ENCODE measurements at regions not wholly inside any gene's neighbourhood (a gene's known extent, or its start where the extent isn't known, plus 50 kb on each side); places are given as distances from the start of the nearest gene placed in this dataset.

DNA sequence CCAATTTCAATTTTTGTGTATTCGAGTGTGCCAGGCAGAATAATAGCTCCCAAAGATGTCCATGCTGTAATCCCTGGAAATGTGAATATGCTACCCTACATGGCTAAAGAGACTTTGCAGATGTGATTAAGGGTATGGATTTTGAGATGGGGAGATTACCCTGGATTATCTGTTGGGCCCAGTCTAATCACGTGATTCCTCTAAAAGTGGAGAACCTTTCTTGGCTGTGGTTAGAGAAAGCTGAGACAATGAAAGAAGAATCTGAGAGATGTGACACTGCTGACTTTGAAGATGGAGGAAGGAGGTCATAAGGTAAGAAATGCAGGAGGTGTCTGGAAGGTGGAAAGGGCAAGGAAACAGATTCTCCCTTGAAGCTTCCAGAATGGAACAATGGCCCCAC, 503.5 kb upstream of the PITX2 start:
- H3K4me1 Mint-ChIP-seq, result no peaks in the 10 kb centered on the region
- no peaks in the 10 kb centered on the region for H3K36me3 Mint-ChIP-seq (ENCODE audit: low read depth)
- H3K27me3 Mint-ChIP-seq (ENCODE audit: low read depth, poor library complexity), result no peaks in the 10 kb centered on the region
- no peak overlapping the region for H3K4me3 Mint-ChIP-seq
- no peaks in the 10 kb centered on the region for H3K9me3 Mint-ChIP-seq
- no peak for TF ChIP-seq CTCF (IDR thresholded peaks at IDR 0.05)
- no peak for DNase-seq
- H3K27ac Mint-ChIP-seq, result no peak overlapping the region

GRCh38 chr4:111127841-111128240, 505.0 kb upstream of the PITX2 start:
- H3K4me3 Mint-ChIP-seq, result no peak overlapping the region
- no peaks in the 10 kb centered on the region for H3K36me3 Mint-ChIP-seq (ENCODE audit: low read depth)
- H3K27ac Mint-ChIP-seq, result peak overlapping the region; percentile 5
- no peak for DNase-seq
- H3K9me3 Mint-ChIP-seq, result no peaks in the 10 kb centered on the region
- H3K4me1 Mint-ChIP-seq, result no peaks in the 10 kb centered on the region
- H3K27me3 Mint-ChIP-seq (ENCODE audit: low read depth, poor library complexity), result no peaks in the 10 kb centered on the region
- no peak for TF ChIP-seq CTCF (IDR thresholded peaks at IDR 0.05)

DNA sequence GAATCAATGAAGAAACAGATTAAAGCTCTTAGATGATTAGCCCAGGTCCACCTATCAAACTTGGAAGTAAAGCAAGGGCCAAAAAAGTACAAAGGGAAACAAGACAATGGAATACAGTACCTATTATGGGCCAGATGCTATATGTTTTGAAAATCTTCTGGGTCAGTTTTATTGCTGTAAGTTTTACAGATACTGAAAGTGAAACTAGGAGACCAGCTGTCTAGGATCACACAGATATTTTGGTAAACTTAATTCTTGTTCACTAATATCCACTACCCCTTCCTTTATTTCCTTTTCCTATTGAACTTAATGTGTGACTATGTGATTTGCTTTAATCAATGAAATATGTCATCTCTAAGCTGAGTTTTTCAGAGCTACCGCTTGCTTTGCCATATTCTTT, 505.4 kb upstream of the PITX2 start:
- Mint-ChIP-seq H3K4me3 (no peak overlapping the region), H3K4me1 (no peaks in the 10 kb centered on the region), H3K27ac (no peak overlapping the region), H3K27me3 (ENCODE audit: low read depth, poor library complexity) (no peaks in the 10 kb centered on the region), H3K9me3 (no peaks in the 10 kb centered on the region), H3K36me3 (ENCODE audit: low read depth) (no peaks in the 10 kb centered on the region)
- TF ChIP-seq CTCF (IDR thresholded peaks at IDR 0.05), result no peak
- DNase-seq, result no peak

GRCh38 chr4:111136438-111136837, 513.6 kb upstream of the PITX2 start:
- Mint-ChIP-seq H3K27ac (no peak overlapping the region), H3K4me1 (no peaks in the 10 kb centered on the region), H3K9me3 (peaks cover 4% of the 10 kb centered on the region), H3K36me3 (ENCODE audit: low read depth) (no peaks in the 10 kb centered on the region), H3K27me3 (ENCODE audit: low read depth, poor library complexity) (peaks cover 9% of the 10 kb centered on the region), H3K4me3 (no peak overlapping the region)
- no peak for TF ChIP-seq CTCF (IDR thresholded peaks at IDR 0.05)
- no peak for DNase-seq

- DNase-seq, result no peak
- Mint-ChIP-seq H3K4me1 (no peaks in the 10 kb centered on the region), H3K4me3 (no peak overlapping the region), H3K9me3 (peaks cover 4% of the 10 kb centered on the region), H3K27ac (no peak overlapping the region), H3K36me3 (ENCODE audit: low read depth) (no peaks in the 10 kb centered on the region), H3K27me3 (ENCODE audit: low read depth, poor library complexity) (peaks cover 9% of the 10 kb centered on the region)
- TF ChIP-seq CTCF (IDR thresholded peaks at IDR 0.05), result no peak
These were observed 514.1 kb upstream of the PITX2 start for GRCh38 chr4:111136967-111137366.

DNA sequence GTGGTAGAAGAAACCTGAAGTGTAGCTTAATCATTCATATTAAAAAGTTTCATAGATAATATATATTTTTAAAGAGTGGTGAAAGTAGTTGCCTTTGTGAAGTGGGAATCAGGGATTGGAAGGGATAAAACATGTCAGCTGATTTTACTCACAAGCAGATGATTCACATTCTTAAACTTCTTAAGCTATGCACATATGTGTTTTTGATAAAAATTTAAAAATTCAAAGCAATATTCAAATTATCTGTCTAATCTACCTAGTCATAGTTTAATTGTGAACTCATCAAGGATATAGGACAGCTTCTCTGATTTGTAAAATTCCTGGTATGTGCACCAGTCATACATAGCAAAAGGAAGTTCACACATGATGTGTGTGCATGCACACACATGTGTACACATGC, 520.6 kb upstream of the PITX2 start:
- DNase-seq, result no peak
- no peak for TF ChIP-seq CTCF (IDR thresholded peaks at IDR 0.05)
- H3K4me3 Mint-ChIP-seq, result no peak overlapping the region
- H3K4me1 Mint-ChIP-seq, result no peaks in the 10 kb centered on the region
- H3K27ac Mint-ChIP-seq, result no peak overlapping the region
- H3K27me3 Mint-ChIP-seq (ENCODE audit: low read depth, poor library complexity), result no peaks in the 10 kb centered on the region
- peaks cover 3% of the 10 kb centered on the region for H3K9me3 Mint-ChIP-seq
- H3K36me3 Mint-ChIP-seq (ENCODE audit: low read depth), result no peaks in the 10 kb centered on the region

Measured in nephron progenitor cell (in vitro differentiated cells).